GM18868 (cell line): ENCODE measurements at regions not wholly inside any gene's neighbourhood (a gene's known extent, or its start where the extent isn't known, plus 50 kb on each side); places are given as distances from the start of the nearest gene placed in this dataset.

Experiments used
- ATAC-seq: cut with Tn5 transposase; IDR thresholded peaks from one replicate; pipeline ENCODE4 v1.9.1; 2021; ENCODE audit warnings: mild to moderate bottlenecking, moderate library complexity; ENCODE audit not compliant: unreplicated experiment

- ATAC-seq = no peak
Observed at GRCh38 chr4:125505621-125506020, 190.9 kb downstream of the FAT4 start.

- ATAC-seq = no peak
Observed at GRCh38 chr4:125507141-125507540, 192.4 kb downstream of the FAT4 start.

- ATAC-seq = no peak
Observed at GRCh38 chr4:125511715-125512114, 197.0 kb downstream of the FAT4 start.

- ATAC-seq = no peak
Observed at GRCh38 chr4:125515016-125515415, 200.3 kb downstream of the FAT4 start.

- ATAC-seq = no peak
Observed at GRCh38 chr4:125517831-125518230, 203.1 kb downstream of the FAT4 start.

- ATAC-seq = no peak
Observed at GRCh38 chr4:125518281-125518680, 203.5 kb downstream of the FAT4 start.

- ATAC-seq = no peak
Observed at GRCh38 chr4:125519371-125520146, 204.8 kb downstream of the FAT4 start.

GRCh38 chr4:125520258-125520990, 205.7 kb downstream of the FAT4 start:
- no peak for ATAC-seq

GRCh38 chr4:125522588-125522987, 207.8 kb downstream of the FAT4 start:
- ATAC-seq = no peak

- no peak for ATAC-seq
Observed at GRCh38 chr4:125522992-125523391, 208.2 kb downstream of the FAT4 start.

- no peak for ATAC-seq
Observed at GRCh38 chr4:125526420-125526819, 211.7 kb downstream of the FAT4 start.

- no peak for ATAC-seq
Observed at GRCh38 chr4:125527681-125528080, 212.9 kb downstream of the FAT4 start.

GRCh38 chr4:125529071-125529470, 214.3 kb downstream of the FAT4 start:
- ATAC-seq = no peak

- ATAC-seq = no peak
Observed at GRCh38 chr4:125538670-125539069, 223.9 kb downstream of the FAT4 start.

- no peak for ATAC-seq
Observed at GRCh38 chr4:125539691-125540090, 224.9 kb downstream of the FAT4 start.

GRCh38 chr4:125541836-125542385, 227.2 kb downstream of the FAT4 start:
- no peak for ATAC-seq

GRCh38 chr4:125546272-125546671, 231.5 kb downstream of the FAT4 start:
- no peak for ATAC-seq

- no peak for ATAC-seq
Observed at GRCh38 chr4:125547836-125548235, 233.1 kb downstream of the FAT4 start.

GRCh38 chr4:125550769-125551168, 236.0 kb downstream of the FAT4 start:
- no peak for ATAC-seq

GRCh38 chr4:125551466-125551865, 236.7 kb downstream of the FAT4 start:
- ATAC-seq = no peak

GRCh38 chr4:125551967-125552366, 237.2 kb downstream of the FAT4 start:
- ATAC-seq = no peak

- no peak for ATAC-seq
Observed at GRCh38 chr4:125572601-125573000, 257.8 kb downstream of the FAT4 start.
